HFFc6 (cell line): ENCODE measurements at regions not wholly inside any gene's neighbourhood (a gene's known extent, or its start where the extent isn't known, plus 50 kb on each side); places are given as distances from the start of the nearest gene placed in this dataset.

Source experiments
- DNase-seq: peaks from one replicate; pipeline ENCODE4 v3.0.0-alpha.2; 2018
- H3K27ac Mint-ChIP-seq: 2 replicates; pipeline ENCODE4 v1.8.0; 2020; ENCODE audit warnings: mild to moderate bottlenecking, mixed read lengths
- H3K27me3 Mint-ChIP-seq: 2 replicates; pipeline ENCODE4 v1.8.0; 2021; ENCODE audit warnings: mild to moderate bottlenecking, moderate library complexity, mixed read lengths; ENCODE audit not compliant: insufficient read depth
- H3K36me3 Mint-ChIP-seq: 2 replicates; pipeline ENCODE4 v1.8.0; 2021; ENCODE audit warnings: low read depth, mixed read lengths
- H3K4me1 Mint-ChIP-seq: 2 replicates; pipeline ENCODE4 v1.8.0; 2020; ENCODE audit warnings: low read depth, mixed read lengths
- H3K4me3 Mint-ChIP-seq: 2 replicates; pipeline ENCODE4 v1.8.0; 2020; ENCODE audit warnings: mild to moderate bottlenecking, moderate library complexity, mixed read lengths
- H3K9me3 Mint-ChIP-seq: 2 replicates; pipeline ENCODE4 v1.8.0; 2020; ENCODE audit warnings: mild to moderate bottlenecking, mixed read lengths
- TF ChIP-seq, protein P1 (sequence below): fragments of 200-600 bp; sonication (generic); IDR thresholded peaks from 2 replicates; pipeline ENCODE4 v1.5.0; 2021; ENCODE audit warnings: antibody characterized with exemption, mild to moderate bottlenecking

DNA sequence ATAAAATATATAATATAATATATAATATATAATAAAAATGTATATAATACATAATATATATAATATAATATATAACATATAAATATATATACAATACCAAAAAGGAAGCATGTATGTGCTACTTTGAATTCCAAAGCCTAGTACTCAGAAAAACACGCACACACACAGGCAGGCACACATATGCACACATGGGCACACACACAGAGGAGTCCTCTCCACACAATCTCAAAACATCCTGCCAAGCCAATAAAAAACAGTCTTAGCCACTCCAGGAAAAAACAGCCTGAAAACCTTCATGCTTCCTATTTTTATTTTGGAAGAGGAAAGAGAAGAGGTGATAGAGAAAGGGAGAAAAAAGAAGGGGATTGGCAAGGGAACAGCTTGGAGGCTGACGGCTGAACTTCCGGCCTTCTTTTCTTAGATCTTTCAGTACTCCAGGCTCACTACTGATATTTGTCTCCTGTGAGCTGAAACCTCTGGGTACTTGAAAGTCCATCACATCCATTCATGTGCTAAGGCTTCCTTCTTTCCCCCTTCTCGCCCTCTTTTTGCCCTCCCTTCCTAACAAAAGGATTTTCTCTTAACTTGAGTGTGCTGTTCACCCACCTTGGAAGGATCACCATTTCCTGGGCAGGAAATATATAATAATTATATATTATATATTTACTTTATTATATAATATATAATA, 394.2 kb downstream of the NUAK1 start:
- Mint-ChIP-seq H3K27ac (no peak overlapping the region), H3K9me3 (no peaks in the 10 kb centered on the region), H3K36me3 (no peaks in the 10 kb centered on the region), H3K27me3 (no peaks in the 10 kb centered on the region), H3K4me1 (peaks cover 19% of the 10 kb centered on the region), H3K4me3 (no peak overlapping the region)
- TF ChIP-seq, protein P1, sequence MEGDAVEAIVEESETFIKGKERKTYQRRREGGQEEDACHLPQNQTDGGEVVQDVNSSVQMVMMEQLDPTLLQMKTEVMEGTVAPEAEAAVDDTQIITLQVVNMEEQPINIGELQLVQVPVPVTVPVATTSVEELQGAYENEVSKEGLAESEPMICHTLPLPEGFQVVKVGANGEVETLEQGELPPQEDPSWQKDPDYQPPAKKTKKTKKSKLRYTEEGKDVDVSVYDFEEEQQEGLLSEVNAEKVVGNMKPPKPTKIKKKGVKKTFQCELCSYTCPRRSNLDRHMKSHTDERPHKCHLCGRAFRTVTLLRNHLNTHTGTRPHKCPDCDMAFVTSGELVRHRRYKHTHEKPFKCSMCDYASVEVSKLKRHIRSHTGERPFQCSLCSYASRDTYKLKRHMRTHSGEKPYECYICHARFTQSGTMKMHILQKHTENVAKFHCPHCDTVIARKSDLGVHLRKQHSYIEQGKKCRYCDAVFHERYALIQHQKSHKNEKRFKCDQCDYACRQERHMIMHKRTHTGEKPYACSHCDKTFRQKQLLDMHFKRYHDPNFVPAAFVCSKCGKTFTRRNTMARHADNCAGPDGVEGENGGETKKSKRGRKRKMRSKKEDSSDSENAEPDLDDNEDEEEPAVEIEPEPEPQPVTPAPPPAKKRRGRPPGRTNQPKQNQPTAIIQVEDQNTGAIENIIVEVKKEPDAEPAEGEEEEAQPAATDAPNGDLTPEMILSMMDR = no peak
- DNase-seq = no peak

GRCh38 chr12:105745811-105746210, 392.9 kb downstream of the NUAK1 start:
- Mint-ChIP-seq H3K4me3 (no peak overlapping the region), H3K9me3 (no peaks in the 10 kb centered on the region), H3K27me3 (no peaks in the 10 kb centered on the region; the same call in 1 of the 2 replicates), H3K36me3 (no peaks in the 10 kb centered on the region), H3K27ac (no peak overlapping the region), H3K4me1 (peaks cover 21% of the 10 kb centered on the region)
- TF ChIP-seq, protein P1 = no peak
- DNase-seq = no peak

DNA sequence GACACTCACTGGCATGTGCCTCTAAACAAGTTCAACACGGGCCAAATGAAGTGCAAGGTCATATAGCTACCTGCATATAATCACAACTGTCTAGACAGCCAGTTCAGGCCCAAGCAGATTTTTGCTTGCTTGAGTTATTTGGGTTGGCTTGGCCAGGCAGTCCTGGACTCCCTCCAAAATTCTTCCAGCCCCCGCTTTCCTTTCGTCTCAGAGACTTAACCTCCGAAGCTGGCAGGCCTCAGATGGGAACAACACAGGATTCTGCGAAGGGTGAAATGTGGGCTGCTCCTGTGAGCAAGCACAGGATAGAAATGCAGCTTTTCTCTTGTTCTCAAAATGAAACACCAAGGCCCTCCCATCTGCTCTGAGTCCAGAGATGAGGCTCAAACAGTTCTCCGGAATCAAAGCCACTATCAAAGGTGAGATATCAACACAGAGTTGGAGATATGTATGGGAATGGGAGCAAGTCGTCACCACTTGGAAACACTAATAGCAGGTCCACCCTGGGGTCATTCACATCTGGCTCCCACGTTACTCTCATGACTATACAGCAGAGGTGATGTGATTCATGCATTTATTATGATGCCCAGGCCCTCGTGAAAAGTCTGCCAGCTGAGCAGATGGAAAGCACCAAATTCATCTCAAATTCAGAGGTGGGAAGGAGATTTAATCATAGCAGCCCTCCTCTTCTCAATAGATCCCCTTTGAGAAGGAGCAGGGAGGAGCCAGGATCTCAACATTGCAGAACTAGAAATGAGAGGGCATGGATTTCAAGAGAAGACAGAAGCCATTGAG, 389.8 kb downstream of the NUAK1 start:
- Mint-ChIP-seq H3K27ac (no peak overlapping the region), H3K9me3 (no peaks in the 10 kb centered on the region), H3K27me3 (no peaks in the 10 kb centered on the region; the same call in 1 of the 2 replicates), H3K4me3 (no peak overlapping the region), H3K4me1 (peaks cover 21% of the 10 kb centered on the region), H3K36me3 (no peaks in the 10 kb centered on the region)
- DNase-seq = no peak
- TF ChIP-seq, protein P1 = no peak

DNA sequence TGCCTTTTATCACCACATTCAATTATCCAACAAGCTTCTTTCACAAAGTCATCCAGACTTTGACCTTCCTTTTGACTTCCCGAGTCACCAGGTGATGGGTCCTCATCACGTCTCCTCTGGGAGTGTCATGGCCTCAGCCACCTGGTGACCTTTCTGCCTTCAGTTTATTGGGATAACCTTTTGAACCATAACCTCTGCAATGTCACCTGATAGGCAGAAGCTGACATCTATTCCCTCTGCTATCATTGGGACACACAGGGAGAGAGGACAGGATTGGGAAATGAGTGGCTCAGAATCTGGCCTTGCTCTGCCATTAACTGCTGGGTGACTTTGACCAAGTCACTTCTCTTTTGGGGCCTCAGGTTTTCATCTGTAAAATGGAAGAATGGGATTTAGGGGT, 388.7 kb downstream of the NUAK1 start:
- no peak for DNase-seq
- TF ChIP-seq, protein P1 = no peak
- no peaks in the 10 kb centered on the region for H3K36me3 Mint-ChIP-seq
- no peak overlapping the region for H3K27ac Mint-ChIP-seq
- H3K4me3 Mint-ChIP-seq = no peak overlapping the region
- no peaks in the 10 kb centered on the region for H3K9me3 Mint-ChIP-seq
- H3K4me1 Mint-ChIP-seq = peaks cover 19% of the 10 kb centered on the region
- H3K27me3 Mint-ChIP-seq = no peaks in the 10 kb centered on the region; the same call in 1 of the 2 replicates

DNA sequence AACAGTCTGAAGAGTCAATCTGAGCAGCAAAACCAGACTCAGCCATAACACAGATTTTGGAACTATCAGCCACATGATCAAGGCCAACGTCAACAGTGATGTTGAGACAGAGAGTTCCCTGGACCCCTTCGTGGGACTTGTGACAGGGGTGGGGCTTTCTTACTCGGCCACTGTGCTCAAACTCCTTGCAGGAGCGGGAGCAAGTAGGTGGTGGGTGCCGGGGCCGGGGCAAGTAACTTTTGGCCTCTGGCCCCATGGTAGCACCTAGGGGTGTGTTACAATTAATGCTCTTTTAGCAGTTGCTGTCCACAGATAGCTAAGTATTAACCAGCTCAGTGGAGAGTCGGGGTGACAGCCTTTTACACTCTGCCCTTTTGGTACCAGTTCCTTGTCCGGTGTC, 384.4 kb downstream of the NUAK1 start:
- Mint-ChIP-seq H3K36me3 (no peaks in the 10 kb centered on the region), H3K27me3 (no peaks in the 10 kb centered on the region; the same call in none of the 2 replicates), H3K27ac (no peak overlapping the region), H3K4me1 (peaks cover 4% of the 10 kb centered on the region), H3K4me3 (no peak overlapping the region), H3K9me3 (no peaks in the 10 kb centered on the region)
- TF ChIP-seq, protein P1 = no peak
- no peak for DNase-seq
